OCI-LY3 (cell line): ENCODE measurements at regions not wholly inside any gene's neighbourhood (a gene's known extent, or its start where the extent isn't known, plus 50 kb on each side); places are given as distances from the start of the nearest gene placed in this dataset.

Experiments used
- CTCF ChIP-seq: fragments of 200-600, 300-600 bp; sonication (generic); IDR thresholded peaks from 2 replicates; pipeline ENCODE4 v1.5.1; 2014; ENCODE audit warnings: antibody characterized with exemption, low read length, low read depth
- EZH2phosphoT487 ChIP-seq: fragments of 200-600 bp; shearing (Covaris generic); IDR thresholded peaks from 2 replicates; pipeline ENCODE4 v1.6.1; 2018; ENCODE audit warnings: antibody characterized with exemption, mixed run types, low read depth

- TF ChIP-seq CTCF (no peak), EZH2phosphoT487 (no peak)
Observed at GRCh38 chr4:144899393-144899792, 198.6 kb downstream of the ANAPC10 start.
